ENCODE measurements at regions not wholly inside any gene's neighbourhood (a gene's known extent, or its start where the extent isn't known, plus 50 kb on each side); places are given as distances from the start of the nearest gene placed in this dataset.

- H3K36me3 ChIP-seq (ENCODE audit: control insufficient read depth in 2 of 2, insufficient read depth in 2 of 2, low read length in 2 of 2), result no peaks in the 10 kb centered on the region
- H3K9me3 ChIP-seq (ENCODE audit: control insufficient read depth in 2 of 2, low read length in 2 of 2), result peaks cover 0 to 3% of the 10 kb centered on the region in 2 donors
- H3K4me3 ChIP-seq (ENCODE audit: low read length in 2 of 2), result no peak overlapping the region
- no peaks in the 10 kb centered on the region for H3K4me1 ChIP-seq (ENCODE audit: control insufficient read depth, insufficient read depth, low read length)
- H3K27me3 ChIP-seq (ENCODE audit: control insufficient read depth in 1 of 2, insufficient read depth in 2 of 2, low read length in 2 of 2), result no peaks in the 10 kb centered on the region
- H3K9ac ChIP-seq (ENCODE audit: low read length in 2 of 2), result no peak overlapping the region
- no peak overlapping the region for H3K27ac ChIP-seq (ENCODE audit: low read length)
Measured at GRCh38 chr6:9496837-9497236, 918.0 kb downstream of the TFAP2A start.

- no peak overlapping the region for H3K27ac ChIP-seq (ENCODE audit: low read length)
- H3K4me1 ChIP-seq (ENCODE audit: control insufficient read depth, insufficient read depth, low read length), result no peaks in the 10 kb centered on the region
- no peak overlapping the region for H3K4me3 ChIP-seq (ENCODE audit: low read length in 2 of 2)
- no peak overlapping the region for H3K9ac ChIP-seq (ENCODE audit: low read length in 2 of 2)
- no peaks in the 10 kb centered on the region for H3K36me3 ChIP-seq (ENCODE audit: control insufficient read depth in 2 of 2, insufficient read depth in 2 of 2, low read length in 2 of 2)
- H3K9me3 ChIP-seq (ENCODE audit: control insufficient read depth in 2 of 2, low read length in 2 of 2), result peaks cover 0 to 3% of the 10 kb centered on the region in 2 donors
- H3K27me3 ChIP-seq (ENCODE audit: control insufficient read depth in 1 of 2, insufficient read depth in 2 of 2, low read length in 2 of 2), result no peaks in the 10 kb centered on the region
Measured at GRCh38 chr6:9494864-9495263, 920.0 kb downstream of the TFAP2A start.

GRCh38 chr6:9492790-9493189 lies 922.1 kb downstream of the TFAP2A start:
- no peak overlapping the region for H3K4me3 ChIP-seq (ENCODE audit: low read length in 2 of 2)
- H3K9me3 ChIP-seq (ENCODE audit: control insufficient read depth in 2 of 2, low read length in 2 of 2), result peaks cover 0 to 3% of the 10 kb centered on the region in 2 donors
- no peak overlapping the region for H3K9ac ChIP-seq (ENCODE audit: low read length in 2 of 2)
- H3K27me3 ChIP-seq (ENCODE audit: control insufficient read depth in 1 of 2, insufficient read depth in 2 of 2, low read length in 2 of 2), result no peaks in the 10 kb centered on the region
- no peaks in the 10 kb centered on the region for H3K4me1 ChIP-seq (ENCODE audit: control insufficient read depth, insufficient read depth, low read length)
- no peaks in the 10 kb centered on the region for H3K36me3 ChIP-seq (ENCODE audit: control insufficient read depth in 2 of 2, insufficient read depth in 2 of 2, low read length in 2 of 2)
- no peak overlapping the region for H3K27ac ChIP-seq (ENCODE audit: low read length)

- Histone ChIP-seq H3K36me3 (ENCODE audit: control insufficient read depth in 2 of 2, insufficient read depth in 2 of 2, low read length in 2 of 2) (no peaks in the 10 kb centered on the region), H3K9me3 (ENCODE audit: control insufficient read depth in 2 of 2, low read length in 2 of 2) (no peaks in the 10 kb centered on the region), H3K9ac (ENCODE audit: low read length in 2 of 2) (no peak overlapping the region), H3K4me3 (ENCODE audit: low read length in 2 of 2) (no peak overlapping the region), H3K27ac (ENCODE audit: low read length) (no peak overlapping the region), H3K4me1 (ENCODE audit: control insufficient read depth, insufficient read depth, low read length) (no peaks in the 10 kb centered on the region), H3K27me3 (ENCODE audit: control insufficient read depth in 1 of 2, insufficient read depth in 2 of 2, low read length in 2 of 2) (no peaks in the 10 kb centered on the region)
Measured at GRCh38 chr6:9487128-9487527, 927.7 kb downstream of the TFAP2A start.

- no peak overlapping the region for H3K9ac ChIP-seq (ENCODE audit: low read length in 2 of 2)
- no peaks in the 10 kb centered on the region for H3K27me3 ChIP-seq (ENCODE audit: control insufficient read depth in 1 of 2, insufficient read depth in 2 of 2, low read length in 2 of 2)
- no peak overlapping the region for H3K27ac ChIP-seq (ENCODE audit: low read length)
- H3K4me1 ChIP-seq (ENCODE audit: control insufficient read depth, insufficient read depth, low read length), result no peaks in the 10 kb centered on the region
- H3K36me3 ChIP-seq (ENCODE audit: control insufficient read depth in 2 of 2, insufficient read depth in 2 of 2, low read length in 2 of 2), result no peaks in the 10 kb centered on the region
- no peaks in the 10 kb centered on the region for H3K9me3 ChIP-seq (ENCODE audit: control insufficient read depth in 2 of 2, low read length in 2 of 2)
- no peak overlapping the region for H3K4me3 ChIP-seq (ENCODE audit: low read length in 2 of 2)
Measured at GRCh38 chr6:9485992-9486391, 928.9 kb downstream of the TFAP2A start.

- Histone ChIP-seq H3K27ac (ENCODE audit: low read length) (no peak overlapping the region), H3K4me1 (ENCODE audit: control insufficient read depth, insufficient read depth, low read length) (no peaks in the 10 kb centered on the region), H3K36me3 (ENCODE audit: control insufficient read depth in 2 of 2, insufficient read depth in 2 of 2, low read length in 2 of 2) (no peaks in the 10 kb centered on the region), H3K4me3 (ENCODE audit: low read length in 2 of 2) (no peak overlapping the region), H3K9ac (ENCODE audit: low read length in 2 of 2) (no peak overlapping the region), H3K27me3 (ENCODE audit: control insufficient read depth in 1 of 2, insufficient read depth in 2 of 2, low read length in 2 of 2) (no peaks in the 10 kb centered on the region), H3K9me3 (ENCODE audit: control insufficient read depth in 2 of 2, low read length in 2 of 2) (no peaks in the 10 kb centered on the region)
Measured at GRCh38 chr6:9484686-9485085, 930.2 kb downstream of the TFAP2A start.

- Histone ChIP-seq H3K9ac (ENCODE audit: low read length in 2 of 2) (no peak overlapping the region), H3K27me3 (ENCODE audit: control insufficient read depth in 1 of 2, insufficient read depth in 2 of 2, low read length in 2 of 2) (no peaks in the 10 kb centered on the region), H3K4me1 (ENCODE audit: control insufficient read depth, insufficient read depth, low read length) (no peaks in the 10 kb centered on the region), H3K4me3 (ENCODE audit: low read length in 2 of 2) (no peak overlapping the region), H3K9me3 (ENCODE audit: control insufficient read depth in 2 of 2, low read length in 2 of 2) (no peaks in the 10 kb centered on the region), H3K36me3 (ENCODE audit: control insufficient read depth in 2 of 2, insufficient read depth in 2 of 2, low read length in 2 of 2) (no peaks in the 10 kb centered on the region), H3K27ac (ENCODE audit: low read length) (no peak overlapping the region)
Measured at GRCh38 chr6:9484091-9484490, 930.8 kb downstream of the TFAP2A start.

- Histone ChIP-seq H3K9ac (ENCODE audit: low read length in 2 of 2) (no peak overlapping the region), H3K4me1 (ENCODE audit: control insufficient read depth, insufficient read depth, low read length) (no peaks in the 10 kb centered on the region), H3K27ac (ENCODE audit: low read length) (no peak overlapping the region), H3K9me3 (ENCODE audit: control insufficient read depth in 2 of 2, low read length in 2 of 2) (no peaks in the 10 kb centered on the region), H3K4me3 (ENCODE audit: low read length in 2 of 2) (no peak overlapping the region), H3K36me3 (ENCODE audit: control insufficient read depth in 2 of 2, insufficient read depth in 2 of 2, low read length in 2 of 2) (no peaks in the 10 kb centered on the region), H3K27me3 (ENCODE audit: control insufficient read depth in 1 of 2, insufficient read depth in 2 of 2, low read length in 2 of 2) (no peaks in the 10 kb centered on the region)
Measured at GRCh38 chr6:9482030-9482738, 932.7 kb downstream of the TFAP2A start.

- Histone ChIP-seq H3K4me1 (ENCODE audit: control insufficient read depth, insufficient read depth, low read length) (no peaks in the 10 kb centered on the region), H3K27ac (ENCODE audit: low read length) (no peak overlapping the region), H3K9me3 (ENCODE audit: control insufficient read depth in 2 of 2, low read length in 2 of 2) (no peaks in the 10 kb centered on the region), H3K27me3 (ENCODE audit: control insufficient read depth in 1 of 2, insufficient read depth in 2 of 2, low read length in 2 of 2) (no peaks in the 10 kb centered on the region), H3K4me3 (ENCODE audit: low read length in 2 of 2) (no peak overlapping the region), H3K36me3 (ENCODE audit: control insufficient read depth in 2 of 2, insufficient read depth in 2 of 2, low read length in 2 of 2) (no peaks in the 10 kb centered on the region), H3K9ac (ENCODE audit: low read length in 2 of 2) (no peak overlapping the region)
Measured at GRCh38 chr6:9481292-9482029, 933.4 kb downstream of the TFAP2A start.

- no peaks in the 10 kb centered on the region for H3K9me3 ChIP-seq (ENCODE audit: control insufficient read depth in 2 of 2, low read length in 2 of 2)
- no peaks in the 10 kb centered on the region for H3K36me3 ChIP-seq (ENCODE audit: control insufficient read depth in 2 of 2, insufficient read depth in 2 of 2, low read length in 2 of 2)
- H3K27ac ChIP-seq (ENCODE audit: low read length), result no peak overlapping the region
- H3K4me3 ChIP-seq (ENCODE audit: low read length in 2 of 2), result no peak overlapping the region
- H3K4me1 ChIP-seq (ENCODE audit: control insufficient read depth, insufficient read depth, low read length), result no peaks in the 10 kb centered on the region
- no peak overlapping the region for H3K9ac ChIP-seq (ENCODE audit: low read length in 2 of 2)
- no peaks in the 10 kb centered on the region for H3K27me3 ChIP-seq (ENCODE audit: control insufficient read depth in 1 of 2, insufficient read depth in 2 of 2, low read length in 2 of 2)
Measured at GRCh38 chr6:9468277-9468676, 946.6 kb downstream of the TFAP2A start.

- no peaks in the 10 kb centered on the region for H3K36me3 ChIP-seq (ENCODE audit: control insufficient read depth in 2 of 2, insufficient read depth in 2 of 2, low read length in 2 of 2)
- no peaks in the 10 kb centered on the region for H3K4me1 ChIP-seq (ENCODE audit: control insufficient read depth, insufficient read depth, low read length)
- H3K9me3 ChIP-seq (ENCODE audit: control insufficient read depth in 2 of 2, low read length in 2 of 2), result no peaks in the 10 kb centered on the region
- no peak overlapping the region for H3K9ac ChIP-seq (ENCODE audit: low read length in 2 of 2)
- H3K27me3 ChIP-seq (ENCODE audit: control insufficient read depth in 1 of 2, insufficient read depth in 2 of 2, low read length in 2 of 2), result no peaks in the 10 kb centered on the region
- H3K4me3 ChIP-seq (ENCODE audit: low read length in 2 of 2), result no peak overlapping the region
- H3K27ac ChIP-seq (ENCODE audit: low read length), result no peak overlapping the region
Measured at GRCh38 chr6:9467741-9468140, 947.1 kb downstream of the TFAP2A start.

Data from stomach smooth muscle (tissue), 2 donors.